IMR-90 (cell line): ENCODE measurements at regions not wholly inside any gene's neighbourhood (a gene's known extent, or its start where the extent isn't known, plus 50 kb on each side); places are given as distances from the start of the nearest gene placed in this dataset.

Source experiments
- ATAC-seq: fragments of 200-7000 bp; cut with Tn5 transposase; 2 replicates; pipeline ENCODE4 v1.9.1; 2020; ENCODE audit warnings: low read depth, mild to moderate bottlenecking, moderate library complexity
- BruUV-seq: library from RNA; stranded (reverse); fragments of 400-500 nt; replicated peaks from 2 replicates; lab custom pipeline; 2021; lab: Mats Ljungman, UMichigan
- CTCF ChIA-PET: fragments of 300-600 bp; formaldehyde crosslinking; extraction: SDS; loops from one replicate; lab custom pipeline; 2021; ENCODE audit warnings: antibody characterized with exemption; lab: Yijun Ruan, JAX
- POLR2A ChIA-PET: fragments of 300-600 bp; sonication (Branson Sonifier 250); formaldehyde crosslinking; loops from one replicate; lab custom pipeline; 2022; ENCODE audit warnings: antibody characterized with exemption; ENCODE audit not compliant: unreplicated experiment; lab: Charles Lee
- DNase-seq: peaks from one replicate; pipeline ENCODE4 v3.0.0; 2013
- H2AFZ ChIP-seq: replicated peaks from 2 replicates; pipeline ENCODE3; 2013; ENCODE audit warnings: low read length, mild to moderate bottlenecking; ENCODE audit not compliant: poor library complexity
- H2AK5ac ChIP-seq: 2 replicates; pipeline ENCODE4 v1.6.1; 2013; ENCODE audit warnings: low read depth, low read length, inconsistent platforms
- H2AK9ac ChIP-seq: replicated peaks from 2 replicates; pipeline ENCODE3; 2013; ENCODE audit warnings: mild to moderate bottlenecking, low read depth, low read length, moderate library complexity; ENCODE audit not compliant: poor library complexity
- H2BK120ac ChIP-seq: 2 replicates; pipeline ENCODE4 v1.6.1; 2013; ENCODE audit warnings: low read depth, low read length, inconsistent platforms
- H2BK15ac ChIP-seq: 3 replicates; pipeline ENCODE4 v1.6.1; 2013; ENCODE audit warnings: low read depth, low read length, inconsistent platforms
- H2BK20ac ChIP-seq: 2 replicates; pipeline ENCODE4 v1.6.1; 2013; ENCODE audit warnings: low read depth, mild to moderate bottlenecking, inconsistent platforms, low read length, moderate library complexity
- H2BK5ac ChIP-seq: 2 replicates; pipeline ENCODE4 v1.6.1; 2013; ENCODE audit warnings: mild to moderate bottlenecking, low read depth, low read length, inconsistent platforms; ENCODE audit not compliant: poor library complexity, severe bottlenecking
- H3K14ac ChIP-seq: replicated peaks from 2 replicates; pipeline ENCODE4 v1.6.1; 2013; ENCODE audit warnings: low read depth, low read length, inconsistent platforms
- H3K18ac ChIP-seq: 2 replicates; pipeline ENCODE4 v1.6.1; 2013; ENCODE audit warnings: low read depth, low read length, control low read depth
- H3K23ac ChIP-seq: 2 replicates; pipeline ENCODE4 v1.6.1; 2013; ENCODE audit warnings: low read depth, low read length, inconsistent platforms
- H3K27ac ChIP-seq: 2 replicates; pipeline ENCODE4 v1.5.1; 2013; ENCODE audit warnings: mild to moderate bottlenecking, control low read depth, low read length; ENCODE audit not compliant: insufficient read depth
- H3K27me3 ChIP-seq: 2 replicates; pipeline ENCODE4 v1.6.1; 2013; ENCODE audit warnings: low read length; ENCODE audit not compliant: control insufficient read depth, insufficient read depth
- H3K36me3 ChIP-seq: 2 replicates; pipeline ENCODE4 v1.6.1; 2013; ENCODE audit warnings: low read length, mixed read lengths; ENCODE audit not compliant: control insufficient read depth, insufficient read depth
- H3K4ac ChIP-seq: 2 replicates; pipeline ENCODE4 v1.6.1; 2013; ENCODE audit warnings: low read depth, low read length, inconsistent platforms
- H3K4me1 ChIP-seq: 2 replicates; pipeline ENCODE4 v1.6.1; 2013; ENCODE audit warnings: low read length, mixed read lengths; ENCODE audit not compliant: control insufficient read depth, insufficient read depth
- H3K4me2 ChIP-seq: 2 replicates; pipeline ENCODE4 v1.6.1; 2013; ENCODE audit warnings: low read depth, mild to moderate bottlenecking, control low read depth, low read length, moderate library complexity
- H3K4me3 ChIP-seq: 2 replicates; pipeline ENCODE4 v1.5.1; 2013; ENCODE audit warnings: low read depth, mild to moderate bottlenecking, control low read depth, low read length, moderate library complexity; ENCODE audit not compliant: insufficient read depth
- H3K56ac ChIP-seq: 2 replicates; pipeline ENCODE4 v1.6.1; 2013; ENCODE audit warnings: low read length, inconsistent platforms; ENCODE audit not compliant: insufficient read depth; ENCODE audit errors: extremely low read depth
- H3K79me1 ChIP-seq, 2 experiments: 2 replicates each; pipeline ENCODE4 v1.6.1; 2013; ENCODE audit warnings: low read length in 2 of 2, inconsistent platforms in 1 of 2, low read depth in 1 of 2
- H3K9ac ChIP-seq: 2 replicates; pipeline ENCODE4 v1.6.1; 2013; ENCODE audit warnings: low read depth, low read length, control low read depth
- H3K9me1 ChIP-seq: 2 replicates; pipeline ENCODE4 v1.6.1; 2013; ENCODE audit warnings: low read length, inconsistent platforms; ENCODE audit not compliant: insufficient read depth
- H3K9me3 ChIP-seq: 2 replicates; pipeline ENCODE4 v1.6.1; 2013; ENCODE audit warnings: low read length; ENCODE audit not compliant: control insufficient read depth, insufficient read depth
- H4K20me1 ChIP-seq: 2 replicates; pipeline ENCODE4 v1.6.1; 2013; ENCODE audit warnings: low read length, inconsistent platforms; ENCODE audit not compliant: insufficient read depth
- H4K5ac ChIP-seq: 2 replicates; pipeline ENCODE4 v1.6.1; 2013; ENCODE audit warnings: mild to moderate bottlenecking, low read depth, low read length, control low read depth
- H4K8ac ChIP-seq, 2 experiments: 2 replicates each; pipeline ENCODE4 v1.6.1; 2013; ENCODE audit warnings: low read depth in 2 of 2, low read length in 2 of 2, control low read depth in 1 of 2, inconsistent platforms in 1 of 2
- H4K91ac ChIP-seq: 2 replicates; pipeline ENCODE4 v1.6.1; 2013; ENCODE audit warnings: low read depth, low read length, inconsistent platforms; ENCODE audit not compliant: insufficient read depth
- CEBPB ChIP-seq: IDR thresholded peaks from 2 replicates; pipeline ENCODE4 v1.6.1; 2012; ENCODE audit warnings: low read depth, low read length, improper control_type of control experiment
- MAFK ChIP-seq: IDR thresholded peaks from 2 replicates; pipeline ENCODE4 v1.6.1; 2012; ENCODE audit warnings: low read depth, low read length, improper control_type of control experiment
- MAZ ChIP-seq: IDR thresholded peaks from 2 replicates; pipeline ENCODE4 v1.6.1; 2012; ENCODE audit warnings: low read depth, mild to moderate bottlenecking, low read length, improper control_type of control experiment, moderate library complexity, borderline replicate concordance
- MXI1 ChIP-seq: IDR thresholded peaks from 2 replicates; pipeline ENCODE4 v1.6.1; 2012; ENCODE audit warnings: low read depth, mild to moderate bottlenecking, low read length, moderate library complexity, borderline replicate concordance
- dilution Hi-C: fragments of 300-500 bp; cut with HindIII; formaldehyde crosslinking; loops from one replicate; pipeline ENCODE4 v1.14.3; 2018; ENCODE audit warnings: low sequenced_read_pairs; ENCODE audit not compliant: unreplicated experiment
- in situ Hi-C: fragments of 300-500 bp; cut with MboI; formaldehyde crosslinking; loops from 3 replicates; pipeline ENCODE4 v1.14.3; 2019; ENCODE audit warnings: low sequenced_read_pairs, inconsistent platforms, mixed read lengths
- intact Hi-C: fragments of 100-400 bp; cut with micrococcal nuclease; formaldehyde crosslinking; loops from 2 replicates; pipeline ENCODE4 v1.10.0; 2022
- TF ChIP-seq, protein P1 (sequence below): fragments of 150-350 bp; IDR thresholded peaks from 2 replicates; pipeline ENCODE4 v1.6.1; 2017; ENCODE audit warnings: mild to moderate bottlenecking, antibody characterized with exemption, low read length, low read depth

DNA sequence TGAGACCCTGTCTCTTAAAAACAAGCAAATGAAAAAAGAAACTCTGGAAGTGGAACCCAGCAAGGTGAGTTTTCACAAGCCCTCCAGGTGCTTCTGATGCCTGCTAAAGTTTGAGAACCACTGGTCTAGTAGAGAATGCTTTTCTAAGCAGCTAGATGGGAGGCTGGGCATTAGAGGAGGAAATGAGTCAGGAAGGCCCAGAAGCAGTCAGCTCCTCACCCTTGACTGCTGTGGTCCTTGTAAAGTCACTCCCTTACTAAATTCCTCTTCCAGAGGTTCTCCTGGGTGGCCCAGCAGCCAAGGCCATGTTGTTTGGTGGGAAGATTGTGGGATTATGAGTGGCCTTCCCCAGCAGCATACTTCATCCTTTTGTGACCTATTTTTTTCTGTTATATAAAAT is 52.0 kb upstream of the FYN start:
- Histone ChIP-seq H3K4me3 (no peak overlapping the region), H2BK15ac (no peak overlapping the region), H2BK5ac (no peak overlapping the region), H3K27me3 (peaks cover 2% of the 10 kb centered on the region; the same call in 1 of the 2 replicates), H2AFZ (peak overlapping the region; percentile 61), H3K56ac (no peak overlapping the region), H2AK5ac (peak overlapping the region; percentile 37; the same call in 1 of the 2 replicates), H3K36me3 (no peaks in the 10 kb centered on the region), H3K4me1 (peaks cover 3% of the 10 kb centered on the region; the same call in 1 of the 2 replicates), H2BK120ac (0 out of 2 replicates have a peak overlapping the region, but pooled peaks have one; percentile 6), H3K23ac (no peak overlapping the region), H3K9me3 (no peaks in the 10 kb centered on the region), H4K91ac (no peak overlapping the region), H2BK20ac (peak overlapping the region; percentile 55; the same call in 1 of the 2 replicates), H3K9me1 (peaks cover 5% of the 10 kb centered on the region), H3K9ac (no peak overlapping the region), H2AK9ac (no peak overlapping the region), H3K27ac (no peak overlapping the region), H4K5ac (no peak overlapping the region), H4K8ac (0 out of 4 replicates have a peak overlapping the region, but pooled peaks of 1 of the 2 experiments have one; percentile 35), H3K18ac (no peak overlapping the region), H3K79me1 (no peaks in the 10 kb centered on the region), H3K4ac (peak overlapping the region; percentile 40; the same call in 1 of the 2 replicates), H3K14ac (no peak overlapping the region), H3K4me2 (no peak overlapping the region), H4K20me1 (no peaks in the 10 kb centered on the region)
- in situ Hi-C loops (no loop called here), dilution Hi-C loops (no loop called here), intact Hi-C loops (no loop called here)
- ATAC-seq (peak; percentile 90), DNase-seq (peak; percentile 82)
- no TSS peak for BruUV-seq
- CTCF ChIA-PET: no interaction called here
- POLR2A ChIA-PET: interaction anchor here (0.6 kb wide), 1 partner anchor 30 kb away, joined by 5 read pairs; no protein-coding TSS in a partner anchor
- TF ChIP-seq MAZ: no peak
- no peak for TF ChIP-seq MXI1
- no peak for TF ChIP-seq CEBPB
- TF ChIP-seq, protein P1, sequence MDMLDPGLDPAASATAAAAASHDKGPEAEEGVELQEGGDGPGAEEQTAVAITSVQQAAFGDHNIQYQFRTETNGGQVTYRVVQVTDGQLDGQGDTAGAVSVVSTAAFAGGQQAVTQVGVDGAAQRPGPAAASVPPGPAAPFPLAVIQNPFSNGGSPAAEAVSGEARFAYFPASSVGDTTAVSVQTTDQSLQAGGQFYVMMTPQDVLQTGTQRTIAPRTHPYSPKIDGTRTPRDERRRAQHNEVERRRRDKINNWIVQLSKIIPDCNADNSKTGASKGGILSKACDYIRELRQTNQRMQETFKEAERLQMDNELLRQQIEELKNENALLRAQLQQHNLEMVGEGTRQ: no peak
- TF ChIP-seq MAFK: no peak
